GM18508 (cell line): ENCODE measurements at regions not wholly inside any gene's neighbourhood (a gene's known extent, or its start where the extent isn't known, plus 50 kb on each side); places are given as distances from the start of the nearest gene placed in this dataset.
"Not testable (repeated sequence)": the region's sequence is repeated elsewhere in the genome, so short reads cannot be mapped to it uniquely, and the experiment has no call there.

Source experiments
- ATAC-seq: cut with Tn5 transposase; IDR thresholded peaks from one replicate; pipeline ENCODE4 v1.9.1; 2021; ENCODE audit warnings: moderate number of reproducible peaks; ENCODE audit not compliant: insufficient read depth, unreplicated experiment

DNA sequence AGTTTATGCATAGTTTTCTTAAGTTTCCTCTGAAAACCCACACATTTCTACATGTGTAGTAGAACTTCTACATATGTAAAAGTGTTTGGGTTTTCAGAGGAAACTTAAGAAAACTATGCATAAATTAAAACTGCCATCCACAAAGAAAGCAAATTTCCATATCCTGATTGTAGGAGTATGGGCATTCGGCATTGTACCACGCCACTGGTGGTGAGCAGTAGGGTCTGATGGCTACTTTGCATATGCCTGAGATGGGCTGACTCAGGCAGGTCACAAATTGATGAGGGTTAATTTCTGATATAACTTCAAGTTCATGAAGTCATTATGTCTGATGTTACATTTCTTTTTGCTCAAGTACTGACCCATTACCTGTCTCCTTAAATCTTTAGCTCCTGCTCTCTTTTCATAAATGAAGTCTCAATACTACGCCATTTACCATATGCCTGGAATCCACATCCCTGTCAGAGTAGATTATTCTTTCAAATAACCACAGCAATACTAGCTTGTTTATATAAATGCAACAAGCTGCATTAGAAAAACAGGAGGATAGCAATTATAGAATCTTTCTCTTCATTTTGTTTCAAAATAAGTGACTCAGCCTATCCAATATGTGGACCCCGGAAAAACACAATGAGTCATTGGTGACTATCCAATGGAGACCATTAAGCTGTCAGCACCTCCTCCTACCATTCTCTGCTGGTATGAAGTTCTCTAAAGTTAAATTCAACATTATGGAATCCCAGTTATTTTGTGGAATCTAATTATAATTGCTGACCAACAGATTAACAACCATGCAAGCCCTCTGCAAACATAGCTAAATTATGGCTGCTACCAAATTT lies 355.2 kb upstream of the UBE2E3 start:
- no peak for ATAC-seq

GRCh38 chr2:180621941-180622918 lies 358.2 kb upstream of the UBE2E3 start:
- ATAC-seq: no peak

DNA sequence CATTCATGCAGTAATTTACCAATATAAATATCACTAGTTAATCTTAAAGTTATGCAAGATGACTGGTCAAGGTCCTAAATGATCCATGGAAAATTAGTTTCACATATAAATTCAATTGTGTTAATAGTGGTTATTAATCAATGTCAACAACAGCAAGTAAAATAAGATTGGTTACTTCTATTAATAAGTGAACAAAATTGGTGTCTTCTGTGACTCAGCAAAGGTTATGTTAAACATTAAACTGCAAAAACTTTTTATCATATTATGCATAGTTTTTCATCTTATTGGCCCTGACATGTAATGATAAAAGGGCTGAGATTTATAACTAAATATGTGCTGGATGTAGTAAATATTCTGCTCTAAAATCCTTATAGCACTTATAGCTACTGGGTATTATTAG lies 359.0 kb upstream of the UBE2E3 start:
- ATAC-seq: no peak

DNA sequence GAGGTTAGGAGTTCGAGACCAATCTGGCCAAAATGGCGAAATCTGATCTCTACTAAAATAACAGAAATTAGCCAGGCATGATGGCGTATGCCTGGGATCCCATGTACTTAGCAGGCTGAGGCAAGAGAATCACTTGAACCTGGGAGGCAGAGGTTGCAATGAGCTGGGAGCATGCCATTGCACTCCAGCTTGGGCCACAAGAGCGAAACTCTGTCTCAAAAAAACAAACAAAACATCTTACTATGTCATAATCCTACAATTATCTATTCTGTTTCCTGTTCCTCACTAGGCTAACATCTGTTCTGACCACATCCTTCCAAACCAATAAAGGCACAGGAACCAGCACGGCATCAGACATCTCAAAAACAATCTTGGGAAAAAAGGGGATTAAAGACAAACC lies 361.8 kb upstream of the UBE2E3 start:
- no peak for ATAC-seq

DNA sequence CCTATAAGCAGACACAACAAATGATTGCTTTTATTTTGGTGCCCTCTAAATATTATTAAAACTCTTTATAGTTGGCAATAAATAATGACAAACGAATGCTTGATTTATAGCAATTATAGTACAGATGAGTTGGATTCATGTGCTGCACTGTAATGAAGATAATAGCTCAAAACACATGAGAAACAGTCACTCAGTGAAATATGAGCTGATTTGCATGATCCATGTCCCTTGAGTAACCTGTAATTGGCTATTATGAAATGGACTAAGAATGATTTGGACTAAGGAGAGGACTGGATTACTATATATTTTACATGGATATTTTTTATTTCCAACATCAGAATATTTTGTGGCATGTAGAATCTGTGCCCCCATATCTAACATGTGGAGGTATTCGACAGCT lies 365.6 kb upstream of the UBE2E3 start:
- no peak for ATAC-seq

- ATAC-seq: no peak
Observed at GRCh38 chr2:180609626-180610340, 370.6 kb upstream of the UBE2E3 start.

GRCh38 chr2:180607514-180608049 lies 372.8 kb upstream of the UBE2E3 start:
- ATAC-seq: no peak

GRCh38 chr2:180604077-180604476 lies 376.3 kb upstream of the UBE2E3 start:
- no peak for ATAC-seq

DNA sequence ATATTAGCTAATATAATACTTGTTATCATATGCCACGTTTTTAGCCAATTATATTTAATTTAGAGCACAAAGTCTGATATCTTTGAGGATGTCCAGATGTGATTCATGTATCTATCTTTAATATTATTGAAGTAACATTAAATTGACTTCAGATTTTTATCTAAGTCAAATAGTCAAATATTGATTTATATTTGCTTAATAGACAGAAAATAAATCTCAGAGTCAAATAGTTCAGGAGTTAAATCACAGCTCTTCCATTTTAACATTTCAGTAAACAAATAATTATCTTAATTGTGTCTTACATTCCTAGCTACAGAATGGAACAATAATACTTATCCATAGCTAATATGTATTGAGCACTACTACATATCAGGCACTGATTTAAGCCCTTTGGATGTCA lies 379.4 kb upstream of the UBE2E3 start:
- ATAC-seq: no peak

DNA sequence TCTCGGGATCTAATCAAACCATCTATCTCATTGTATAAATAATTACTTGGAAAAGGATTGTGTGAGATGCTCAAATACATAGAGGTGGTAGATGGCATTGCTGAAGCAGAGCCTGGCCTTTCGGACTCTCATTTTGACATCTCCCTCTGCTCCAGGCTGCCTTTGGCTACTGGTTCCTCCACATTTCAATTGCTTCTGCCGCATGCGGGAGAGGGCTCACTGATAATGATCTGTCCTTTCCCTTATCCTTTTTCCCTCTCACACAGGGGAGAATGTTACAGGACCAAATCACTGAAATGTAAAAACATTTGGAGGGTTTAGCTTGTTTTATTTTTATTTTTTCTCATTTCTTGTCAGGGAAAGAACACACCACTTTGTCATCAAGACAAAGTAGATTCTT lies 380.6 kb upstream of the UBE2E3 start:
- ATAC-seq: no peak

DNA sequence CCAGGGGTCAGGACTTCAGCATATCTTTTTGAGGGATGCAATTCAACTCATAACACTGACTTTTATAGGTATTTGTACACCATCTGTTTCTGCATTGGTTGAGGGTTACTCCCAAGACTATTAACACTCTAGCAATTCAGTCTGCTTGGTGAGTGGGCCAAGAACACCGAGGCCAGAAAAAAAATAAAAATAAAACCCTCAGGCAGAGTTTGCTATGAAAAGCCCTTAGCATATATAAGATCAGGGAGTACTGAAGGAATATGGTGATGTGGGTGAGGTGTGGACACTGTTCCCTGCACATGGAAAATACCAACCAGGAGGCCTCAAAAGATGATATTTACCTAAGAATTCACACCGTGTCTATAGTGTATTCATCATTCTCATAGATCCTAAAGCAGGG lies 383.2 kb upstream of the UBE2E3 start:
- no peak for ATAC-seq

- no peak for ATAC-seq
Observed at GRCh38 chr2:180596453-180596852, 384.0 kb upstream of the UBE2E3 start.

- ATAC-seq: no peak
Observed at GRCh38 chr2:180591947-180592346, 388.5 kb upstream of the UBE2E3 start.

DNA sequence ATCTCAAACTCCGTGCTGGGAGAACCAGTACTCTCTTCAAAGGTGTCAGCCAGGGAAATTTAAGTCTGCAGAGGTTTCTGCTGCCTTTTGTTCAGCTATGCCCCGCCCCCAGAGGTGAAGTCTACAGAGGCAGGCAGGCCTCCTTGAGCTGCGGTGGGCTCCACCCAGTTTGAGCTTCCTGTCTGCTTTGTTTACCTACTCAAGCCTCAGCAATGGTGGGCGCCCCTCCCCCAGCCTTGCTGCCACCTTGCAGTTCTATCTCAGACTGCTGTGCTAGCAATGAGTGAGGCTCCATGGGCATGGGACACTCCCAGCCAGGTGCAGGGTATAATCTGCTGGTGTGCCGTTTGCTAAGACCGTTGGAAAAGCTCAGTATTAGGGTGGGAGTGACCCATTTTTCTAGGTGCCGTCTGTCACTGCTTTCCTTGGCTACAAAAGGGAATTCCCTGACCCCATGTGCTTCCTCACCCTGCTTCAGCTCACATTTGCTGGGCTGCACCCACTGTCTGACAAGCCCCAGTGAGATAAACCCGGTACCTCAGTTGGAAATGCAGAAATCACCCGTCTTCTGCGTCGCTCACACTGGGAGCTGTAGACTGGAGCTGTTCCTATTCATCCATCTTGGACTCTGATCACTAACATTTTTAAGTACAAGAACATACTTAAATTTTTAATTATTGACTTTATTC lies 389.2 kb upstream of the UBE2E3 start:
- ATAC-seq: not testable (repeated sequence)

DNA sequence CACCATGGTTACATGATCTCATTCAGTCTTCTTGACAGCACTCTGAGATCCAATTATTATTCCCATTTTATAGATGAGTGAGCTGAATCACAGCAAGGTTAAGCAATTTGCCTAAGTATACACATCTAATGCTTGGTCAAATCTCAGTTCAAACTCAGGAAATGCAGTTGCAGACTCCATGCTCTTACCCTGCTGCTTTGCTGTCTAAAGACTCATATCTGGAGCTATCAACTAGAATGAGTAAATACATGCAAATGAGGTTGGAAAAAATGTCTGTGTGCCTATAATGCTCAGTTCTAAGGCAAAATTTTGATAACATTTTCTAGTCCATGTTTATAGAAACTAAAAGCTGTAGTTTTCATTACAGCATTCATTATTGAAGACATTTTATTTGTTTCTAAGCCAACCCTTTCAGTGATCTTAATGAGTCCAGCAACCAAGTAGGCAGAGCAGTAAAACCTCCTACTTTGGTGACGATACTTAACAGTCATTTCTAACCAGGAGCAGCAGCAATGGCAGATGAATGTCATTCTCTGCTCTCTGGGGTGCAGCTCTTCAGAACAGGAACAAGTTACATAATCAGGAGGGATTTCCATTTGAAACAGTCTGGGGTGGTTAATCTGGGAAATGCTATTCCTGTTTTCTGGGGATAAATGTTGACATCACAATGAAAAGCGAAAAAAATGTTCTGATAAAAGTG lies 396.8 kb upstream of the UBE2E3 start:
- no peak for ATAC-seq

DNA sequence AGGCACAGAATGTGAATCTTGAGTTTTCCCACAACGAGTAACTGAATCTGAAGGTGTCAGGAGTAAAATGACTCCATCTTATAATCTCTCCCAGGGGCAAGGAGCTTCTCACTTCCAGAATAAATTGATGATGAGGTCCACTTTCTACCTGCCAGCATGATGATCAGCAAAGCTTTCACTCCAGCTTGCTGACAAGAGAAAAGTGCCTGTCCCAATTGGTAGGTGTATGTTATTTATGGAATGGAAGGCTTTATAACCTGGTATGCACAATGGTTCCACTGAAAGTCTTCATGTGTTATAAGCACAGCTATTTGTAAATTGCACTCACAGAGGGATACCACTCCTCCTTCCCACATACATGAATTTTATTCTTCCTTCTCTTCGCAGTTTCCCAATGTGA lies 401.0 kb upstream of the UBE2E3 start:
- ATAC-seq: no peak

DNA sequence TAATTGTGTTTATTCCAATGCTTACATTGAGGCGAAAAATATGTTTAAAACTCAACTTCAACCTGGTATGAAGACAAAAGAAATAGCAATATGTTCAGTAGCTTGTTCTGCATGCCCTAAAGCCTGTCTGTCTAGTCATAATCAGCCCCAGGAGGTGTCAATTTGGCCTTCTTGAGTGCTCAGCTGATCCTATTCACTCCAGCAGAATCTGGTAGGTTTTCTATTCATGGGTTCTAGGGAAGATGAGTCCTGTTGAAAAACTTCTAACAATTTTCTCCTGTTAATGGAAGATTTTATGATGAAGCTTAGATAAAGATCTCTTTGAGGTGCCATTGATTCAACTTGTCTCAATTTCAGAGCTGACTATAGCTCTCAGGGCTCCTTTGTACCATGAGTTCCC lies 402.0 kb upstream of the UBE2E3 start:
- ATAC-seq: no peak

DNA sequence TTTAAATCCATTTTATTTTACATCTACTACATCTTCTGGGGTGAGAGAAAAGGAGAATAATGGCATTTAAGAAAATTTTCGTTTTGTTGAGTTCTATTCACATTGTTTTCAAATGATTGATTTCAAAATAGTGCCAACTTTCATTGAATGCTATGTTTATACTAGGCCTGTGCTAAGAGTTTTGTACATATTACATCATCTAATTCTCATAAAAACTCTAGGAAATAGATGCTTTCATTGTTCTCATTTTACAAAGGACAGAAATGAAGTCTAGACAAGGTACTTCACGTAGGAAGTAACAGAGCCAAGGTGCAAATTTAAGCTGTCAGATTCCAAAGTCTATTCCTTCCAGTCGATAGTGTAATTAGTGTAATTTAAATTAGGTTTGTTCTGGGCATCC lies 402.8 kb upstream of the UBE2E3 start:
- ATAC-seq: no peak

GRCh38 chr2:180573951-180574350 lies 406.5 kb upstream of the UBE2E3 start:
- no peak for ATAC-seq
